ENCODE measurements at regions not wholly inside any gene's neighbourhood (a gene's known extent, or its start where the extent isn't known, plus 50 kb on each side); places are given as distances from the start of the nearest gene placed in this dataset.

DNA sequence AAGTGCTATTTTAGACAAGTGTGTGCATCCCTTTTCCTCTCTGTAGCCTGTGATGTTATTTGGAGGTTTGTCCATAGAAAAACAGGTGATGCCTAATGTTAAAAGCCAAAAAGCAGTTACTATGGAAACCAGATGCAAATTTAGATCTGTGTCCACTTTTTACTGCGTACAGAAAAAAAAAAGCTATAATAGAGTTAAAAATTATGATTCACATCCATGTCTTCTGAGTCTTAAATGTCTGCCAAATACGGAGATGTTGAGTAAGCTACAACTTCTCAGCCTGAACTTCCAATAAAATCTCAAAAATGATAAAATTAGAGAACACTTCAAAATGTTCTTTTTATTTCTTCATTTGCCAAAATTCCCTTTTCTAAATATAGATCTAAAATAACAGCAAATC, 74.2 kb upstream of the GAP43 start:
- no peak for DNase-seq
- no peak overlapping the region for H3K27ac Mint-ChIP-seq
- no peaks in the 10 kb centered on the region for H3K9me3 Mint-ChIP-seq (ENCODE audit: low read depth)
- ChIA-PET POLR2A (no interaction called here), CTCF (no interaction called here)
- no peaks in the 10 kb centered on the region for H3K4me1 Mint-ChIP-seq
- H3K36me3 Mint-ChIP-seq (ENCODE audit: low read depth) = no peaks in the 10 kb centered on the region
- intact Hi-C loops (cut with DNase I, micrococcal nuclease) = no loop called here
- H3K4me3 Mint-ChIP-seq = no peak overlapping the region
- H3K27me3 Mint-ChIP-seq = peaks cover 9% of the 10 kb centered on the region
- ATAC-seq = no peak

DNA sequence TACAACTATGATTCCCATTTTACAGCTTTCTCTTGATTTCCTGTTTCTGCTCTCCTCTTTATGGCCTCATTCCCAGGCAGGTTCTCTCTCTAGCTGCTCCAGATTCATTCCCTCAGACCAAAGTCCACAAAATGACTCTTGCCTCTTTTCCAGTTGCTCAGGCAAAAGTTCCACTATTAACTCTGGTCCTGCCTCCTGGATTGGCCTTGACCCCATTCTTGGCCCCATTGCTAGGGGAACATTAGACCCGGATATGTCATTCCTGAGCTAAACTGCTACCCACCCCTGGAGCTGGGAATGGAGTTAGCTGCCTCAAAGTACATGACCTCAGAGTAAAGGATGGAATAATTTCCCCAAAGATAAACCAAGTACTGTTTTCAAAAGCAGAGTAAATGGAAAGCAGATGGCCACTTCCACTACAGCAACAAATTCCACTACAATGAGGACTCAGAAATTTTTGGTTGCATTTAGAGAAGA, 73.0 kb upstream of the GAP43 start:
- Mint-ChIP-seq H3K4me1 (no peaks in the 10 kb centered on the region), H3K27ac (no peak overlapping the region)
- CTCF ChIA-PET = interaction anchor here (1.0 kb wide), 1 partner anchor 26 kb away, joined by 3 read pairs; no protein-coding TSS in a partner anchor

DNA sequence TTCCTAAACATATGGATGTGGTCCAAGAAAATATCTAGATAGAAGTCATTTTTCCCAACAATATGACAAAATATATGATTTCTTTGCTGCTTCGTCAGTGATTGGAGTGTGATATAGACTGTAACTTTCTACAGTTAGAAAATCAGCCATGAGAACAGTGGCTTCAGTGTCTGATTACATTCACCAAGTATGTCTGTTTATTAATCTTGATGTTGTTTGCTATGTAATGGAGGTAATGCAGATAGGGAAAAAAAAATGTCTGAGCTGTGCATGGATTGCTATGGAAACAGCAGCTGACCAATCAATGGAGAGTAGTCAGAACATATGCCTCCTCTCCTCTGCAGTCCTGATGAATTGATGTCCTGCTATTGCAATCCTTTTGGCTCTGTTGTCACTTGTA, 72.3 kb upstream of the GAP43 start:
- Mint-ChIP-seq H3K36me3 (ENCODE audit: low read depth) (no peaks in the 10 kb centered on the region), H3K27ac (no peak overlapping the region), H3K27me3 (peaks cover 15% of the 10 kb centered on the region), H3K9me3 (ENCODE audit: low read depth) (no peaks in the 10 kb centered on the region), H3K4me3 (no peak overlapping the region), H3K4me1 (no peaks in the 10 kb centered on the region)
- intact Hi-C loops (cut with DNase I, micrococcal nuclease) = no loop called here
- DNase-seq (no peak), ATAC-seq (no peak)
- ChIA-PET CTCF (no interaction called here), POLR2A (no interaction called here)

More for the DNA sequence above, 73.0 kb upstream of the GAP43 start:
- no peaks in the 10 kb centered on the region for H3K9me3 Mint-ChIP-seq (ENCODE audit: low read depth)
- DNase-seq (no peak), ATAC-seq (no peak)
- no peaks in the 10 kb centered on the region for H3K36me3 Mint-ChIP-seq (ENCODE audit: low read depth)
- peaks cover 14% of the 10 kb centered on the region for H3K27me3 Mint-ChIP-seq
- POLR2A ChIA-PET = no interaction called here
- no peak overlapping the region for H3K4me3 Mint-ChIP-seq
- intact Hi-C loops (cut with DNase I, micrococcal nuclease) = no loop called here

DNA sequence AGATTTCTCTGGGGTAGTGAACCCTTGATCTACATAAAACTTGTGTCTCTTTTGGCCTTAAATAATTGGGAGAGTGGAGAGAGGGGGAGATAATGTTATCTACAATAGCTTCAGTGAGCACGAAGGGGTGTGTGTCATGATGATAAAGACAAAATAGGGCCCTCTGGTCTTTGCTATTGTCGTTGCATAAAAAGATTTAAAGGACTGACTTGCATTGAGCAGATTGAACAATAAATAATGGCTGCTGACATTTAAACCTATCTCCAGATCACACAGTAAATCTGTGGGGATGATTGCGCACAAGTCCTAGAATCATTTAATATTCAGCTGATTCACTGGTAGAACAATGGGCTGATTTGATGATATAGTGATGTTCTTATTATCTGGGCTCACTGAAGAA, 71.3 kb upstream of the GAP43 start:
- Mint-ChIP-seq H3K27ac (no peak overlapping the region), H3K4me1 (no peaks in the 10 kb centered on the region), H3K9me3 (ENCODE audit: low read depth) (no peaks in the 10 kb centered on the region), H3K4me3 (no peak overlapping the region), H3K27me3 (peaks cover 15% of the 10 kb centered on the region), H3K36me3 (ENCODE audit: low read depth) (no peaks in the 10 kb centered on the region)
- no peak for ATAC-seq
- POLR2A ChIA-PET = interaction anchor here (0.7 kb wide), 1 partner anchor 39 kb away, joined by 3 read pairs; no protein-coding TSS in a partner anchor
- intact Hi-C loops (cut with DNase I, micrococcal nuclease) = no loop called here
- DNase-seq = no peak
- CTCF ChIA-PET = no interaction called here

DNA sequence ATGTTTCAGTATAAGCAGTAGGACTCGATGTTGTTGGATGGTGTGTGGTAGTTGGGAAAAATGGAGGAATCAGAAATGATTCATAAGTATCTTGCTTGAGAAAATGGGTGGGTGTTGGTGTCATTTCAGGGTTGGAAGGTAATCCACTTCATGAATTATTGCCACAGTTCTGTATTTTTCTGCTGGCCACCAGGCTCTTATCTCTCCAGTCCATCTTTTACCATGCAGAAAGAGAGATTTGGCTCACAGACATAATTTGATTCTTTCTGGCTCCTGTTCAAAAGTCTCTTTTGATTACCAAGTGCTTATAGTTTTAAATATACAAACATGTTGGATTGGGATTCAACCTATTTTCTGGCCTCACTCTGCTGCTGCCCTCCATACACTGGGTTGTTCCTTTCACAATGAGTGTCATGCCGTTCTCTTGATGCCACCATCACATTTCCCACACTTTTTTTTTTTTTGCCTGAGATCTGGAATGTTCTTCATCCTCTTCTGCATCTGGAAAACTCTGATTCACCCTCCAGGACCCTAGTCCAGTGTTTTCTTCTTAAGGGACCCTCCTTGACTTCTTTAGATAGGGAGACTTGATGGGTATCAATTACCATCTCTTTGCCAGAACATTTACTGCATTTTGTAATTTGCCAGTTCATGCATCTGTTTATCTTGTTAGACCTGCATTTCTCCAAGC, 69.4 kb upstream of the GAP43 start:
- no peak for DNase-seq
- no peak overlapping the region for H3K27ac Mint-ChIP-seq
- no peak for ATAC-seq
- no peaks in the 10 kb centered on the region for H3K4me1 Mint-ChIP-seq
- H3K27me3 Mint-ChIP-seq = peaks cover 15% of the 10 kb centered on the region
- H3K4me3 Mint-ChIP-seq = no peak overlapping the region
- H3K36me3 Mint-ChIP-seq (ENCODE audit: low read depth) = no peaks in the 10 kb centered on the region
- no peaks in the 10 kb centered on the region for H3K9me3 Mint-ChIP-seq (ENCODE audit: low read depth)
- ChIA-PET POLR2A (no interaction called here), CTCF (no interaction called here)
- intact Hi-C loops (cut with DNase I, micrococcal nuclease) = no loop called here

DNA sequence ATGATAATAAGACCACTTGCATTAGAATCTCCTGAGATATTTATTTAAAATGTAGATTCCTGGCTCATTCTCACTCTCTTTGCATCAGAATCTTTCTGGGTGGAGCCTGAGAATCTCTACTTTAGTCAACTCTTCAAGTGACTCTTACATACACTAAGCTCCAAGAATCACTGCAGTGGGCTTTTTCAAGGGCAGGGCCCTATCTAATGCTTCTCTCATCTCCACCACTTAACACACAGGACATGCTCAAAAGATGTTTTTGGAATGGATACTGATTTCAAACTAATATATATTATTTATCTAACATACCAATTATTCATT, 68.9 kb upstream of the GAP43 start:
- no peak overlapping the region for H3K27ac Mint-ChIP-seq
- H3K4me3 Mint-ChIP-seq = no peak overlapping the region
- H3K36me3 Mint-ChIP-seq (ENCODE audit: low read depth) = no peaks in the 10 kb centered on the region
- H3K27me3 Mint-ChIP-seq = peaks cover 15% of the 10 kb centered on the region
- intact Hi-C loops (cut with DNase I, micrococcal nuclease) = no loop called here
- DNase-seq (no peak), ATAC-seq (no peak)
- POLR2A ChIA-PET = no interaction called here
- CTCF ChIA-PET = no interaction called here
- H3K4me1 Mint-ChIP-seq = no peaks in the 10 kb centered on the region
- no peaks in the 10 kb centered on the region for H3K9me3 Mint-ChIP-seq (ENCODE audit: low read depth)

DNA sequence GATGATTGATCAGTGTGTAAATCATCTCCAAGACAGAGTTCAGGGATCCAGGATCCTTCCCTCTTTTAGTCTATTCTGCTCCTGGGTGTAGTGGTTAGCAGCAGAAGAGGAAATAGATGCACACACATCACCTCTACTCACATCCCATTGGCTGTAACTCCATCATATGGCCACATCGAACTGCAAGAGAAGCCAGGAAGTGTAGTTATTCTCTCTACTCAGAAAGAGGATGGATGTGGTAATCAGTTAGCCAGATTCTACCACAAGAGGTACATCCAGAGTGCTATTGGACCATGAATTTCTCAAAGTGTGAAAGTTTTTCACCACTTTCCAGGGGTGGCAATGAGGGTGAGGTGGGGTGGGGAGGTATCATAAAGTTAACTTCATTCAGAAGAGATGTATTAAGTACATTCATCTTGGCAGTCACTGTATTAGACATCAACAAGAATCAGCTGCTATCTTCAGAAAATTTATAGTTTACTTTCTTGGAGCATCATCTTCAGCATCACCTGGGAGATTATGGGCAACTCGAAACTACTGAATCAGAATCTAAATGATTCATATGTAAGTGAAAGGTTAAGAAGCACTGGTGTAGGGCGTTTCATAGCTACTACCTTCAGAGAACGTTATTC, 60.6 kb upstream of the GAP43 start:
- Mint-ChIP-seq H3K27me3 (peaks cover 22% of the 10 kb centered on the region), H3K9me3 (ENCODE audit: low read depth) (no peaks in the 10 kb centered on the region), H3K4me1 (no peaks in the 10 kb centered on the region), H3K4me3 (no peak overlapping the region), H3K36me3 (ENCODE audit: low read depth) (no peaks in the 10 kb centered on the region), H3K27ac (no peak overlapping the region)
- ATAC-seq (peak; percentile 72), DNase-seq (no peak)
- CTCF ChIA-PET = interaction anchor here (0.9 kb wide), 1 partner anchor 130 kb away, joined by 3 read pairs; no protein-coding TSS in a partner anchor
- intact Hi-C loops (cut with DNase I, micrococcal nuclease) = no loop called here
- POLR2A ChIA-PET = no interaction called here

DNA sequence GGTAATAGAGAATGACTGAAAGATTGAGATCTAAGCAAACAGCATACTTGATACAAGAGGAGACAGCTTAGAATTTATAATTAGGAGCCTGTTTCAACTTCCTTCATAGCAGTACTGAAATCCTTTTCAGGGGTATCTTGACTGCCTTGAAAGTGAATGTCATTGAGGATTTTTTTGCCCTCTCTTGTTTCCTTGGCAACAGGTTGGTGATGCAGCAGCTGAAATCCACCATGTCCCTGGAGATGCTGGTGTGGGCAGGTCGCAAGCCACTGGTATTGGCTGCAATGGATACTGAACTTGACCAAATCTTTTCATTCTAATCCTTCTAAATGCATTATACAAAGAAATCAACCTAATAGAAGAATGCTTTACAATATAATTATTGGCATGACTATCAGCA, 59.3 kb upstream of the GAP43 start:
- Mint-ChIP-seq H3K4me3 (no peak overlapping the region), H3K27me3 (peaks cover 22% of the 10 kb centered on the region), H3K27ac (no peak overlapping the region), H3K9me3 (ENCODE audit: low read depth) (no peaks in the 10 kb centered on the region), H3K4me1 (no peaks in the 10 kb centered on the region), H3K36me3 (ENCODE audit: low read depth) (no peaks in the 10 kb centered on the region)
- ChIA-PET CTCF (interaction anchor here (0.8 kb wide), 1 partner anchor 526 kb away, joined by 4 read pairs; no protein-coding TSS in a partner anchor), POLR2A (interaction anchor here (0.7 kb wide), 1 partner anchor 75 kb away, joined by 3 read pairs; no protein-coding TSS in a partner anchor)
- intact Hi-C loops (cut with DNase I, micrococcal nuclease) = no loop called here
- DNase-seq (no peak), ATAC-seq (no peak)

DNA sequence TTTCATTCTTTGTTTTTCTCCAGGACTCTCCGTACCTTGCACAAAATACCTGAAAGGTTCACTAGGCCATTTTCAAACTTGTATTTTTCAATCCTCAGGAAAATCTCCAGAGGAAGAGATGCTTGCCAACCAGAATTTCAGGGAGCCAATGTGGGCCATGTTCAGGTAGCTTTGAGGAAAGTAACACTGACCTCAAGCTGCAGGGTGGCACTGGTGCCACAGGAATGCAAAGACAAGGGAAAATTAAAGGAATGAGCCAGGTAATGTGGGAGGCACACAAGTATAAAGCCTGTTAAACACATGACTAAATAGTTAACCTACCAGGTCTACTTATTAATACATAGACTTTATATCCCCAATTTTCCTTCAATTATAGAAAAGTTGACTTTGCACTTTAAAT, 51.9 kb upstream of the GAP43 start:
- CTCF ChIA-PET = no interaction called here
- DNase-seq = no peak
- peaks cover 10% of the 10 kb centered on the region for H3K27me3 Mint-ChIP-seq
- POLR2A ChIA-PET = no interaction called here
- H3K27ac Mint-ChIP-seq = no peak overlapping the region
- intact Hi-C loops (cut with DNase I, micrococcal nuclease) = no loop called here
- no peak for ATAC-seq
- H3K36me3 Mint-ChIP-seq (ENCODE audit: low read depth) = no peaks in the 10 kb centered on the region
- no peaks in the 10 kb centered on the region for H3K9me3 Mint-ChIP-seq (ENCODE audit: low read depth)
- no peak overlapping the region for H3K4me3 Mint-ChIP-seq
- H3K4me1 Mint-ChIP-seq = no peaks in the 10 kb centered on the region
